IPS DF 6.9 (cell line): ENCODE measurements at regions not wholly inside any gene's neighbourhood (a gene's known extent, or its start where the extent isn't known, plus 50 kb on each side); places are given as distances from the start of the nearest gene placed in this dataset.

ENCODE experiments used
- DNase-seq: peaks from one replicate; pipeline ENCODE4 v3.0.0-alpha.2; 2013; ENCODE audit warnings: low read depth, low spot score
- H3K27ac ChIP-seq: one replicate; pipeline ENCODE4 v1.5.1; 2013; ENCODE audit warnings: low read length, control low read depth
- H3K27me3 ChIP-seq: 2 replicates; pipeline ENCODE4 v1.6.1; 2013; ENCODE audit warnings: mild to moderate bottlenecking, low read length; ENCODE audit not compliant: control insufficient read depth, insufficient read depth
- H3K36me3 ChIP-seq: 2 replicates; pipeline ENCODE4 v1.6.1; 2013; ENCODE audit warnings: low read length; ENCODE audit not compliant: control insufficient read depth, insufficient read depth
- H3K4me1 ChIP-seq: 2 replicates; pipeline ENCODE4 v1.6.1; 2013; ENCODE audit warnings: low read length; ENCODE audit not compliant: control insufficient read depth, insufficient read depth
- H3K4me3 ChIP-seq: 2 replicates; pipeline ENCODE4 v1.5.1; 2013; ENCODE audit warnings: mild to moderate bottlenecking, low read length
- H3K9me3 ChIP-seq: 2 replicates; pipeline ENCODE4 v1.6.1; 2013; ENCODE audit warnings: low read length, inconsistent platforms; ENCODE audit not compliant: control insufficient read depth, insufficient read depth
- WGBS: extraction: QIAGEN DNeasy Blood & Tissue Kit; methylation state at CpG from one replicate; pipeline ENCODE4 v1.1.7; 2013; ENCODE audit warnings: mixed read lengths, missing lambda C conversion rate; ENCODE audit not compliant: insufficient read length, insufficient coverage; 5-methylcytosine and 5-hydroxymethylcytosine counted together

- H3K9me3 ChIP-seq = no peaks in the 10 kb centered on the region
- no peaks in the 10 kb centered on the region for H3K4me1 ChIP-seq
- H3K4me3 ChIP-seq = no peak overlapping the region
- no peak overlapping the region for H3K27ac ChIP-seq
- WGBS = no CpG with 5 or more reads among the region's 13 CpGs
- H3K36me3 ChIP-seq = no peaks in the 10 kb centered on the region
- no peaks in the 10 kb centered on the region for H3K27me3 ChIP-seq
- no peak for DNase-seq
Measured at GRCh38 chr9:82680179-82680935, 382.6 kb downstream of the RASEF start.

GRCh38 chr9:82681809-82682208 lies 381.1 kb downstream of the RASEF start:
- Histone ChIP-seq H3K4me1 (no peaks in the 10 kb centered on the region), H3K27ac (no peak overlapping the region), H3K4me3 (no peak overlapping the region), H3K9me3 (no peaks in the 10 kb centered on the region), H3K36me3 (no peaks in the 10 kb centered on the region), H3K27me3 (no peaks in the 10 kb centered on the region)
- no peak for DNase-seq

GRCh38 chr9:82682431-82682830 lies 380.5 kb downstream of the RASEF start:
- WGBS = no CpG with 5 or more reads among the region's 2 CpGs
- H3K4me3 ChIP-seq = no peak overlapping the region
- H3K9me3 ChIP-seq = no peaks in the 10 kb centered on the region
- H3K27me3 ChIP-seq = no peaks in the 10 kb centered on the region
- no peaks in the 10 kb centered on the region for H3K36me3 ChIP-seq
- no peak overlapping the region for H3K27ac ChIP-seq
- no peaks in the 10 kb centered on the region for H3K4me1 ChIP-seq
- DNase-seq = no peak

- no CpG with 5 or more reads among the region's 3 CpGs for WGBS
- H3K36me3 ChIP-seq = no peaks in the 10 kb centered on the region
- DNase-seq = no peak
Measured at GRCh38 chr9:82695704-82696103, 367.2 kb downstream of the RASEF start.

GRCh38 chr9:82706786-82707185 lies 356.2 kb downstream of the RASEF start:
- H3K9me3 ChIP-seq = no peaks in the 10 kb centered on the region
- DNase-seq = peak; percentile 9
- no peaks in the 10 kb centered on the region for H3K36me3 ChIP-seq
- H3K4me3 ChIP-seq = no peak overlapping the region
- H3K27ac ChIP-seq = no peak overlapping the region
- H3K4me1 ChIP-seq = peaks cover 6% of the 10 kb centered on the region; the same call in 1 of the 2 replicates
- H3K27me3 ChIP-seq = no peaks in the 10 kb centered on the region
- WGBS = no CpG with 5 or more reads among the region's 5 CpGs

More at GRCh38 chr9:82695704-82696103, 367.2 kb downstream of the RASEF start:
- H3K4me3 ChIP-seq = no peak overlapping the region
- no peaks in the 10 kb centered on the region for H3K4me1 ChIP-seq
- H3K9me3 ChIP-seq = no peaks in the 10 kb centered on the region
- H3K27me3 ChIP-seq = no peaks in the 10 kb centered on the region
- no peak overlapping the region for H3K27ac ChIP-seq

GRCh38 chr9:82716821-82717220 lies 346.1 kb downstream of the RASEF start:
- H3K4me3 ChIP-seq = no peak overlapping the region
- H3K27me3 ChIP-seq = no peaks in the 10 kb centered on the region
- no peak overlapping the region for H3K27ac ChIP-seq
- peaks cover 2% of the 10 kb centered on the region; the same call in 1 of the 2 replicates for H3K9me3 ChIP-seq
- DNase-seq = no peak
- H3K4me1 ChIP-seq = no peaks in the 10 kb centered on the region
- WGBS = no CpG with 5 or more reads among the region's 2 CpGs
- 0 out of 2 replicates have a peak, but pooled peaks cover 3% of the 10 kb centered on the region for H3K36me3 ChIP-seq

GRCh38 chr9:82720515-82720914 lies 342.4 kb downstream of the RASEF start:
- no peaks in the 10 kb centered on the region; the same call in 1 of the 2 replicates for H3K9me3 ChIP-seq

GRCh38 chr9:82721593-82721992 lies 341.3 kb downstream of the RASEF start:
- Histone ChIP-seq H3K9me3 (no peaks in the 10 kb centered on the region; the same call in 1 of the 2 replicates), H3K27ac (no peak overlapping the region), H3K4me3 (no peak overlapping the region), H3K36me3 (no peaks in the 10 kb centered on the region), H3K27me3 (no peaks in the 10 kb centered on the region), H3K4me1 (no peaks in the 10 kb centered on the region)
- WGBS = no CpG with 5 or more reads among the region's 1 CpG
- DNase-seq = no peak

More at GRCh38 chr9:82720515-82720914, 342.4 kb downstream of the RASEF start:
- no peak overlapping the region for H3K27ac ChIP-seq
- DNase-seq = no peak
- no CpG with 5 or more reads among the region's 1 CpG for WGBS
- H3K27me3 ChIP-seq = no peaks in the 10 kb centered on the region
- no peaks in the 10 kb centered on the region for H3K4me1 ChIP-seq
- H3K4me3 ChIP-seq = no peak overlapping the region
- H3K36me3 ChIP-seq = no peaks in the 10 kb centered on the region

- Histone ChIP-seq H3K9me3 (no peaks in the 10 kb centered on the region; the same call in 1 of the 2 replicates), H3K4me3 (no peak overlapping the region), H3K27me3 (no peaks in the 10 kb centered on the region), H3K36me3 (no peaks in the 10 kb centered on the region), H3K4me1 (no peaks in the 10 kb centered on the region), H3K27ac (no peak overlapping the region)
- WGBS = no CpG with 5 or more reads among the region's 1 CpG
- no peak for DNase-seq
Measured at GRCh38 chr9:82722051-82722450, 340.9 kb downstream of the RASEF start.

GRCh38 chr9:82722561-82722960 lies 340.4 kb downstream of the RASEF start:
- no CpG with 5 or more reads among the region's 2 CpGs for WGBS
- H3K4me3 ChIP-seq = no peak overlapping the region
- H3K4me1 ChIP-seq = no peaks in the 10 kb centered on the region
- H3K36me3 ChIP-seq = no peaks in the 10 kb centered on the region
- no peaks in the 10 kb centered on the region for H3K27me3 ChIP-seq
- H3K27ac ChIP-seq = no peak overlapping the region
- H3K9me3 ChIP-seq = no peaks in the 10 kb centered on the region; the same call in 1 of the 2 replicates
- DNase-seq = no peak
